ENCODE measurements at regions not wholly inside any gene's neighbourhood (a gene's known extent, or its start where the extent isn't known, plus 50 kb on each side); places are given as distances from the start of the nearest gene placed in this dataset.

- Mint-ChIP-seq H3K27ac (ENCODE audit: low read depth, unreplicated experiment) (peak overlapping the region; percentile 79), H3K4me3 (ENCODE audit: unreplicated experiment) (no peak overlapping the region), H3K4me1 (ENCODE audit: insufficient read depth, unreplicated experiment) (peaks cover 6% of the 10 kb centered on the region), H3K9me3 (ENCODE audit: unreplicated experiment) (no peaks in the 10 kb centered on the region), H3K27me3 (ENCODE audit: insufficient read depth, unreplicated experiment) (no peaks in the 10 kb centered on the region), H3K36me3 (ENCODE audit: insufficient read depth, unreplicated experiment) (peaks cover 6% of the 10 kb centered on the region)
- CTCF ChIA-PET, result interaction anchor here (0.7 kb wide), 1 partner anchor 43 kb away, joined by 3 read pairs; no protein-coding TSS in a partner anchor
- TSS peak; percentile 84 for BruUV-seq (replicated peaks)
- POLR2A ChIA-PET, result no interaction called here
- no peak for DNase-seq (ENCODE audit: unreplicated experiment)
- intact Hi-C loops (cut with micrococcal nuclease), result no loop called here
- TF ChIP-seq CTCF (IDR thresholded peaks at IDR 0.05; ENCODE audit: unreplicated experiment), result no peak
Observed at GRCh38 chrX:7330556-7330955, 182.6 kb upstream of the PUDP start.

GRCh38 chrX:7318661-7319060, 170.7 kb upstream of the PUDP start:
- intact Hi-C loops (cut with micrococcal nuclease), result no loop called here
- Mint-ChIP-seq H3K27me3 (ENCODE audit: insufficient read depth, unreplicated experiment) (no peaks in the 10 kb centered on the region), H3K9me3 (ENCODE audit: unreplicated experiment) (peaks cover under 1% of the 10 kb centered on the region), H3K4me3 (ENCODE audit: unreplicated experiment) (no peak overlapping the region), H3K27ac (ENCODE audit: low read depth, unreplicated experiment) (no peak overlapping the region), H3K36me3 (ENCODE audit: insufficient read depth, unreplicated experiment) (no peaks in the 10 kb centered on the region), H3K4me1 (ENCODE audit: insufficient read depth, unreplicated experiment) (no peaks in the 10 kb centered on the region)
- no peak for TF ChIP-seq CTCF (IDR thresholded peaks at IDR 0.05; ENCODE audit: unreplicated experiment)
- BruUV-seq (replicated peaks), result no TSS peak
- CTCF ChIA-PET, result interaction anchor here (0.5 to 0.9 kb wide), 4 partner anchors 28 to 186 kb away, joined by 3 read pairs; no protein-coding TSS in a partner anchor
- POLR2A ChIA-PET, result no interaction called here
- DNase-seq (ENCODE audit: unreplicated experiment), result peak; percentile 23

GRCh38 chrX:7318241-7318640, 170.3 kb upstream of the PUDP start:
- intact Hi-C loops (cut with micrococcal nuclease), result no loop called here
- Mint-ChIP-seq H3K9me3 (ENCODE audit: unreplicated experiment) (no peaks in the 10 kb centered on the region), H3K27ac (ENCODE audit: low read depth, unreplicated experiment) (no peak overlapping the region), H3K36me3 (ENCODE audit: insufficient read depth, unreplicated experiment) (no peaks in the 10 kb centered on the region), H3K27me3 (ENCODE audit: insufficient read depth, unreplicated experiment) (no peaks in the 10 kb centered on the region), H3K4me1 (ENCODE audit: insufficient read depth, unreplicated experiment) (no peaks in the 10 kb centered on the region), H3K4me3 (ENCODE audit: unreplicated experiment) (no peak overlapping the region)
- ChIA-PET POLR2A (no interaction called here), CTCF (interaction anchor here (0.5 to 0.9 kb wide), 2 partner anchors 29 to 159 kb away, joined by 3 read pairs; no protein-coding TSS in a partner anchor)
- TF ChIP-seq CTCF (IDR thresholded peaks at IDR 0.05; ENCODE audit: unreplicated experiment), result no peak
- peak; percentile 0 for DNase-seq (ENCODE audit: unreplicated experiment)
- no TSS peak for BruUV-seq (replicated peaks)

- peak; percentile 1 for DNase-seq (ENCODE audit: unreplicated experiment)
- H3K4me3 Mint-ChIP-seq (ENCODE audit: unreplicated experiment), result no peak overlapping the region
- no peaks in the 10 kb centered on the region for H3K4me1 Mint-ChIP-seq (ENCODE audit: insufficient read depth, unreplicated experiment)
- ChIA-PET POLR2A (no interaction called here), CTCF (no interaction called here)
- no peaks in the 10 kb centered on the region for H3K36me3 Mint-ChIP-seq (ENCODE audit: insufficient read depth, unreplicated experiment)
- no TSS peak for BruUV-seq (replicated peaks)
- no peak overlapping the region for H3K27ac Mint-ChIP-seq (ENCODE audit: low read depth, unreplicated experiment)
- no peaks in the 10 kb centered on the region for H3K9me3 Mint-ChIP-seq (ENCODE audit: unreplicated experiment)
- H3K27me3 Mint-ChIP-seq (ENCODE audit: insufficient read depth, unreplicated experiment), result no peaks in the 10 kb centered on the region
- intact Hi-C loops (cut with micrococcal nuclease), result no loop called here
- no peak for TF ChIP-seq CTCF (IDR thresholded peaks at IDR 0.05; ENCODE audit: unreplicated experiment)
Observed at GRCh38 chrX:7316887-7317286, 168.9 kb upstream of the PUDP start.

All from MCF 10A (cell line).